Right lung (tissue), 2 donors: ENCODE measurements at regions not wholly inside any gene's neighbourhood (a gene's known extent, or its start where the extent isn't known, plus 50 kb on each side); places are given as distances from the start of the nearest gene placed in this dataset.

ENCODE experiments used
- DNase-seq, 2 donors: peaks; one replicate each; pipeline ENCODE4 v3.0.0-alpha.2; 2013

DNA sequence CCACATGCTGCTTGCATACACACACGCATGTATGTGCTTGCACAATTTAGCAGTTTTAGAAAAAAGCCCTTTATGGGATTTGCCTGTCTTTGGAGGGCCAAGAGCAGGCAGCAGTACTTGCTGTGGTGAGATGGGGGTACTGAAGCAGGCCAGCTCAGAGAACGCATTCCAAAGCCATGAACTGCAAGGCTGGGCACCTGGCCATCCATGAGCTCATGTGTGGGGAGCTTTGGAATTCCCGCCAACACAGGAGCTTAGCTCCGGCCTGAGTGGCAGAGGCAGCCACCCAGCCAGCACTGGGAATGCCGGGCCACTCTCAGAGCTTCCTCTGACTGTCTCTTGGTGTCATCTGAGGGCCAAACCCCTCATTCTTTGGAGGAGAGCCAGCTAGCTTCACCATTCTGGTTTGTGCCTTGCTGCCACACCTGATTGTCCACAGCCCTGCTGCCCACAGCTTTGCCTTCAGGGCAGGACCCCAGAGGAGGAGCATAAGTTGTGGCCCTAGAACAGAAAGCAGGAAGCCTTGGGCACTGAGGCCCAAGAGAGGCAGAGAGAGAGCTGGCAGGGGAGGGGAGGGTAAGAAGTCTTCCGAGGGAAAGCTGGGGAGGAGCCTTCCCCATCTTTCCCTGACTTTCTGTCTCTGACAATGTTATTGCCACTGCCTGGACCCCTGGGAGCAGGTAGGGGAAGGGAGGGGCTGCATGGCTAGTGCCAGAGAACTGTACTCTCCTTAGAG, 92.1 kb upstream of the POU3F1 start:
- DNase-seq = peak; percentile 69 to 76

DNA sequence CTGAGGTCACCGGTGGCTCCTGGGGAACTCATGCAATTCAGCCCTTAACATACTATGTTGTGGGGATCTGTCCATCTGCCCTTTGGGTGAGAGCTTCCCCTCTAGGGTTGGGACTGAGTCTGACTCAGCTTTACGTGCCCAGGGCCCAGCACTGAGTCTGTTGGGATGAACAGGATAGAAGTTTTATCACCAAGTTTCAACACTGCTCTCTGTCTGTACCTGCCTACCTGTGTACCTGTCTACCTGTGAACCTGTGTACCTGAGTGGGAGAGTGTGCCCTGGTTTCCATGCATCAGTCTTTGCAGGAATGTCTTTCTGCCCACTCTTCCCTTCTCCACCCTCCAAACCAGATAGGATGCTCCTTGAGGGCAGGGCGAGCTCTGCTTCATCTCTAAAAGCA, 90.6 kb upstream of the POU3F1 start:
- DNase-seq = no peak

DNA sequence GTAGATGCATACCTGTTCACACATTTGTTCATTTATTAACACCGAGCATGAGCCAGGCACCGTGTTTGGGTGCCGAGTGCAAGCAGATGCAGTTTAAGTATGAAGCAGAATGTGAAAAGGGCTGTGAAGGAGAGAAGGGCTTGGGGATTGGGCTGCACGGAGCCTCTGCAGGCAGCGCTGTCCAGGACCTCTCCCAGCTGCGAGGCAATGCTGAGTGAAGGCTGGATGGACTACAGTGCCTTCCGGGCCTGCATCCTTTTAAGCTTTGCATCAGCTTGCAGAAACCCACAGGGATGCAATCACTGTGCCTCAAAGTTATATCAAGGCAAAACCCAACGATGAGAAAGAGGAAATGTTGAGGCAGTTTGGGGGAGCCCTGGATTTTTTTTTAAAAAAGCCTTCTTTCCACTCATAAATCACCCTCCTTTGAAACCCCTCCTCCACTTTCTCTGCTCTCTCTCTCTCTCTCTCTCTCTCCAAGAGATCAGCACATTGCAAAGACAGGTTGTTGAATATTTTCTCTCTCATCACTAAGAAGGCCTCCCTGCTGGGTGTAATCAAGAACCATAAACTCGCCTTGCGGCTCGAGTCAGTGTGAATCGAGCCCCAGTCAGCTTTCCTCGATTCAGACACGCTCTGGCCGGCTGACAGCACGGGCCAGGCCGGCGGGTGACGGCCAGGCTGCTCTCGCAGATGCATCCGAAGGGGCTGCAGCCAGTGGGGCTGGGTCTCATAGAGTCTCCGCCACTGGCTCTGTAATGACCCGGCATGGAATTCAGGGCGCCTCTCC, 89.2 kb upstream of the POU3F1 start:
- no peak for DNase-seq

DNA sequence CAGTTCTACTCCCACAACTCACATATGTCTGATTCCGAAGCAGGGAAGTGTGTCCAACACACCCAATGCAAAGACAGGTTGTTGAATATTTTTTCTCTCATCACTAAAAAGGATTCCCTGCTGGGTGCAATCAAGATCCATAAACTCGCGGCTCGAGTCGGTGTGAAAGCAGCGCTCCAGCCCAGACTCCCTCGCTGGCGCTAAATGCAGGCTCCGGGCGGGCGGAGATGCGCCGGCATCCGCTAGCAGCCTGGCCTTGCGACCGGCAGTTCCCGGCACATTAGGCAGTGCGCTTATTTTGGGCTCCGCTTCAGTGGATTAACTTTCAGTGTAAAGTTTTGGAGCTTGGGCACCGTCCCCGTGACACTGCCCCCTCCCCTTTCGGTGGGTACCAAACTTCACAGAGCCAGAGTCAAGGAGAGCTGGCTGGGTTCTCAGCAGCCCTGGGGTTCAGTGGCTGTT, 87.7 kb upstream of the POU3F1 start:
- no peak for DNase-seq

DNA sequence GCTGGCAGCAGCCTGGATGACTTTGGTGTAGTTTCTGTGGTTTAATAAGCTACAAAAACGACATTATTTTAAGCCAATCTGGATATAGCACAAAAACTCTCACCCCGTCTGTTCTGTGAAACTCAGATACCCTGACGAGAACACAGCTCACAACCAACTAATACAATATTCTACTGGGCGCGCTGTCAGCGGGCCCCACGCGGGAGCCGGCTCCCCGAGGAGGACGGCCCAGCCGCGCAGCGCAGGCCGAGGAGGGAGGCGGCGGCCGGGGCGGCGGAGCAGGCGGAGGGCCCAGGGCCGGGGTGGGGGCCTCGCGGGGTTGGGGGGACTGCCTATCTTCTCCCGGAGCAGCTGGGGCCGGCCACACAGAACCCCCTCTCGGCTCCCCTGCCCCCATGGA, 87.2 kb upstream of the POU3F1 start:
- DNase-seq = no peak

DNA sequence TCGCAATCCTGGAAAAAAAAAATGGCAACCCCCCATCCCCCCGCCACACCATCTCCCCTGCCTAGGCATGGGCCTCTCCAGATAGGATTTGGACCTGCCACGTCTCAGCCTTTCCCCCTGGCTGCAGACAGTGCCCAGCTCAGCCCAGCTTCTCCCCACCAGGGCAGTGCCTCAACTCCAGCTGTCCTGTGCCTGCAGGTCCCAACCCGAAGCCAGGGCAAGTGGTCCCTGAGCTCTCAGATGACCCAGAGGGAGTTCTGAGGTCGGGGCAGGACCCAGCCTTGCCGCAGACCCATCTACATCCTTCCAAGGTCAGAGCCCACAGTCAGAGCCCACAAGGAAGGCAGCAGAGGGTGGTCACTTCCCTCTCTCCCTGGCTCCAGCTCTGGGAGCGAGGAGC, 86.7 kb upstream of the POU3F1 start:
- no peak for DNase-seq

DNA sequence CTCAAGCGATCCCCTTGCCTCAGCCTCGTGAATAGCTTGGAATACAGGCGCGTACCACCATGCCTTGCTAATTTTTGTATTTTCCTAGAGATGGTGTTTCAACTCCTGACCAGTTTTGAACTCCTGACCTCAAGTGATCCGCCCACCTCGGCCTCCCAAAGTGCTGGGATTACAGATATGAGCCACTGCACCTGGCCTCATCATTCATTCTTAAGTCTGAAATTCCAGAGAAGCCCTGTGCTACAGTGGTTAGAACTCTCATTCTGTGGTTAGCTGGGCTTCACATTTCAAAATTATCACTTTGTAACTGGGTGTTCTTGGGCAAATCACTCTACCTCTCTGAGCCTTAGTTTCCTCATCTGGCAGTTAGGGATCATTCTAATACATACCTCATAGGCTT, 86.1 kb upstream of the POU3F1 start:
- no peak for DNase-seq

DNA sequence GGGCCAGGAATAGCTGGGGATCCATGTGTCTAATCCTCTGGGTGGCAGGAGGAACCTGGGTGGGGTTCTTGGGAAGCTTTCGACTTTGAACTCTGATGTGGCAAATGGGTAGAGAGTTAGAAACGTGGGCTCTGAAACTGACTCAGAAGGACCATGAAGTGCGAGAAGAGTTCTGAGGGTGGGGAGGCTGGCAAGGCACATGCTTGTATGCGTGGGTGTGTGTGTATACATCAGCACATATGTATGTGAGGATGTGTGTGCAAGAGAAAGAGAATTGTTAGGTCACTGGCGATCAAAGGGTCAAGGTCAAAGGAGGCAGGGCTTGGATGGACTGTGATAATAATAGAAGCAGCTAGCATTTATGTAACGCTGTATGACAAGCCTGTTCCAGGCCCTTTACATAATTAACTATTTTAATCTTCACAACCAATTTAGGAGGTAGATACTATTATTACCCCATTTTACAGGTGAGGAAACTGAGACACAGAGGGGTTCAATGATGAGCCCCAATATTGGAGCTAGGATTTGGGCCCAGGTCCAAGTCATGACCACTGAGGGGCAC, 84.5 kb upstream of the POU3F1 start:
- no peak for DNase-seq

DNA sequence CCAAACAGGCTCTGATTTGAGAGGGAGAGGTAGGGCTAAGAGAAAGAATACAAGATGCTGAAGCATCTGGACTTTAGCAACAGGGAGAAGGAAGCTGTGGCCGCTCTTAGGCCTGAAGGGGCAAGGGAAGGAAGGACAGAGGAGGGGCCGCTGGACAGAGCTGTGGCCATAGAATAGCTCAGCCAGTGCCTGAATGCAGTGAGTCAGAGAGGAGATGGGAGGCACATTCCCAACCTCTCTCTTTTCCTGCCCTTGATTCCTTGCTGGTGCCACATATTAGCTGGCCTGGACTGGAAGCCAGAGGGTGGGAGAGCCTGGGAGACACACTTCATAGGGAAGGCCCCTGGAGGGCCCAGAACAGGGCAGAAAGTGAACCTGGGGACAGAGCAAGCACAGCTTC, 83.4 kb upstream of the POU3F1 start:
- DNase-seq = no peak

DNA sequence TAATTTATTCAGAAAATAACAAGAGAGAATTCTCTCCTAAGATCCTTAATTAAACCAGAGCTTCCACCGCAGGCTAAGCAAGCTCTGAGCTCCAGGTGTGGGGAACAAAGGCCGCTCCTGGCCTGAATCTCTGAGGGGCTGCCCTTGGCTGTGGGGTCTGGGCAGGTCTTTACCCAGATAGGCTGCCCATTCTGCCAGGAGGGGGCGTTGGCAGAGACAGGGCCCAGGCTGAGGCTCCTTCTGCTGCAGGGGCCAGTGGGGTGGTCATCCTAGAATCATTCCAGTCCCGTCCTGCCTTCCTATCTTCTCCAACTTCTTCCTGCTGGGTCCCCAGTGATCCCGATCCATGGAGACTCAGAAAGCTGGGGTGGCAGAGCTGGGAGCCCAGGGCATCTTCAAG, 82.9 kb upstream of the POU3F1 start:
- no peak for DNase-seq

DNA sequence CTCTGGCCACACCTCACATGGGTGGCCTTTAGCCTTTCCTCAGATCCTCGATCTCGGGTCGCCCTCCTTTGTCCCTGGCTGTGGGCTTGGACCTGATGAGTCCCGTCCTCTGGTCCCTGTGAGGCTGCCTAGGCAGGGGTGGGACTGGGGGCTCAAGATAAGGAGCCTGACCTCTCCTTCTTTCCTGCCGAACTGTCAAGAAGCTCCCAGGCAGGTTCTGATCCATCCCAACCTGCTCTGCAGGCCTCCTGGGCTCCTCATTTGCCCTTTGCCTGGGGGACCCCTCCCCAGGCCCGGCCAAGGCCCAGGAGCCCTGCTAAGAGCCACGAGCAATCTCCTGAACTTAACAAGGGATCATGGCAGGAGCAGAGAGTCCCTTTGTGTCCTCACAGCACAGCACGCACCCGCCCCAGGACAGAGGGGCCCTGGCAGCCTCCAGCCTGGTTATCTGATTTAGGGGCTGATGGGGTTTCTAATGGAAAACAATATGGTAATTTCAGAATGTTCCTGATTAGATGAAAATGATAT, 82.4 kb upstream of the POU3F1 start:
- DNase-seq = no peak

DNA sequence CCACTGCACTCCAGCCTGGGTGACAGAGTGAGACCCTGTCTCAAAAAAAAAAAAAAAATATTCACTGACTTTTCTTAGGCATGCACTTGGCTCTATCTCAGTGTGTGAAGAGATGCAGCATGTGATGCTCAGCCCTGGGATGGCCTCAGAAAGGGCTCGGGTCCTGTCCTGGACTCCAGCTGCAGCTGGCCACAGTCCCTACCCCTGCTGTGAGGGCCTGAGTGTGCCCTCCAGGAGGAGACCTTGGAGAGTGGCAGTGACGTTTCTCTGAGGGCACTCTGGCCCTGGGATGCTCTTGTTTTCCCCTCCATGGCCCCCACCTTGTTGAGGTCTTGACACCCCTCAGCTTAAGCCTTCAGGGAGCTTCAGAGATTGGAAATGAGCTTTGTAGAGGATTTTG, 81.9 kb upstream of the POU3F1 start:
- DNase-seq = no peak

DNA sequence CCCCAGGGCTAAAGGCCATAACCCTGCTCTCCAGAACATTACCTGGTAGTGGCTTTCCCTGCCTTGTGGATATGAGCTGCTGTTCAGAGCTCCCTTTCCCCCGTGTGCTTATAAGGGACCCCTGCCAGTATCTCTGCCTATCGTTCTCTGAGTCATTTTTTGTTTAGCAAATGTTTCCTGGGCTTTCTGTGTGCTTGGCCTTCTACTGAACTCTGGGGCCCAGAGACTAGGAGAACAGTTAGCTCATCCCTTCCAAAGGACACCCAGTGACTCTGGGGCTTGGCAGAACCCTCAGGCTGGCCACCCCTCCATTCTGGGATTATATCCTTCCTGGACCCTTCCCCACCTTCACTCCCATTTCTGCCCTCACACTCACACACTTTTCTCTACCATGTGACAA, 80.8 kb upstream of the POU3F1 start:
- no peak for DNase-seq

DNA sequence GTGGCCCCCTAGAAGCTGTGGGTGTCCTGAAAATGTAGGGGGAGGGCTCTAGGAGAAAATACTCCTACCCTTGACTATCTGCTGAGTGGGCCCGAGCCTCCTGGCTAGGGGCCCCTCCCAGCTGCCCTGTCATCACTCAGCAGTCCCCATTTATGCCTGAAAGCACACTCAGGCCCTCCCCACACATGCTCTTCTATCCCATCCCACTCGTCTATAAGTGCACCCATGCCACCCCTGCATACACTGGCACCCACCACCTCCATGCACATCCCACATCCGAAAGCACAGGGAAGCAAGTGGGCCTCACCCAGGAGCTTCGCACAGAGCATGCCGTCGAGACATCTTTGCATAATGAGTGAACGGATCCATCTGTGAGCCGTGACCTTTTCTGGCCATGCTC, 80.4 kb upstream of the POU3F1 start:
- no peak for DNase-seq

DNA sequence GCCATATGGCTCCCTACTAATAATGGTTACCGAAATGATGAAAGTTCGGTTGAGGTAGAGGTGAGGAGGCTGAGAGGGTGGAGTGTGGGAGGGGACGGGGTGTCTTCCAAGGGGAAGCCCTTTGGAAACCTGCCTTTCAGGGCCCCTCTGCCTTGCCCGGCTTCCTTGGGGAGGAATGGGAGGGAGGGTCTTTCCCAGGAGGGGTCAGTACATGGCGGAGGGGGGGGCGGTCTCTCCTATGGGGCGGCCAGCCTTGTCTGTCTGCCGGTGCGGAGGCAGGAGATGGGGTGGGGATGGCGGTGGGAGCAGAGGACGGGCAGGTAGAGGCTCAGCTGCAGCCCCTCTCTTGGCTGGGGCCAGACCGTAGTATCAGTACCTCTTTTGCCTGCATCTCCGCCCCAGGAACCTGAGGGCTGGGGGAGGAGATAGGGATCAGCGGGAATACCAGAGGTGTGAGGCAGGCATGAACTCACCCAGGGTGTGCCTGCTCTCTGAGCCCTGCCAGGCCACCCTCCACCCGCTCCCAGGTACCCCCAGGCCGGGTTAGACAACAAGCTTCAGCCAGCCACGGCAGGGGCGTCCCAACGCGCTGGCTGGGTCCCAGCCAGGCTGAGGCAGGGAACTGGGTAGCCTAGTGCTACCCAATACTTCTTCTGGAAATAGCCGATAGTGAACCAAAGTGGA, 79.4 kb upstream of the POU3F1 start:
- no peak for DNase-seq

DNA sequence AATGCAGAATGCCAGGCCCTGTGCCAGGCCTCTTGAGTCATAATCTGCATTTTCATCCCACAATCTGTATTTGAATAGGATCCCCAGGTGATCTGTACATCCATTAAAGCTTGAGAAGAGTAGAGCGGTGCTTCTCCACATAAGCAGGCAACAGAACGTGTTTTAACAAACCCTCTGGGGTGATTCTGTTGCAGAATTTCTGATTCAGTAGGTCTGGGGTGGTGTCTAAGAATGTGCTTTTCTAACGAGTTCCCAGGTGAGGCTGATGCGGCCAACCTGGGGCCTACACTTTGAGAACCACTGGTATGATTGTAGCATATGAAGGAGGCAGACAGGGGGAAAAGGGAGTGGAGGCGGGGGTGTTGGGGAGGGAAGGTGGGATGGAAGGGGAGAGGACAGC, 78.4 kb upstream of the POU3F1 start:
- DNase-seq = no peak

DNA sequence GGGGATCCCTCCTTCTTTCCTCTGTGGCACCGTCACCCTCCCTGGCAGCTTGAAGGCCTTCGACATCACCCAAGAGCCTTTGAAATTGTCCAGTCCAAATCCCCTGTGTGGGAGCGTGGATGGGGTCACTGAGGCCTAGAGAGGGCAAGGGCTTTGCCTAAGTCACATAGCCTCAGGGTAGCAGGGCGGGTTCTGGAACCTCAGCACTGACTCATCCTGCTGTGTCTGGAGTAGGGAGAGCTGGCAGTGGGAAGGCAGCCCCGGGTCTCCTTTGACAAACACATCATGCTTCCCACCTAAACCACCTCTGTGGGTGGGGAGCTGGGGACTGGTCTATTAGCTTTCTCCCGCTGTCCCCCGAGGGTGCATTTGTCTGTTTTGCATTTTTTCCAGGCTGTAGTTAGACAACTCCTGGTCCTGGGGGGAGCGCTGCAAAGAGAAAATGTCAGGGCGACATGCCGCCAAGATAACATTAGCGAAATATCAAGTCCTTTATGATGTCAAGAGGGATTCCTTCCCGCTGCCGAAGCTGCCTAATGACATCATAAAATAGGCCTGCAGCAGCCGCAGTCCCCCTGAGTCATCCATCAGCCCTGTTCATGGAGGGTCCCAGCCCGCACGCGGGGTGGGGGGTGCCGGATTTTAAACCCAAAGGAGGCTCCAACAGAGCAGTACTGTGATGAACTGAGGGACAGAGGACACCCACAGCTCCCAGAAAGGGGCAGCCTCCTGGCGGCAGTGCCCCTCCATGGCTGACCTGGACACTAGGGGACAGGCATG, 77.0 kb upstream of the POU3F1 start:
- DNase-seq = no peak

DNA sequence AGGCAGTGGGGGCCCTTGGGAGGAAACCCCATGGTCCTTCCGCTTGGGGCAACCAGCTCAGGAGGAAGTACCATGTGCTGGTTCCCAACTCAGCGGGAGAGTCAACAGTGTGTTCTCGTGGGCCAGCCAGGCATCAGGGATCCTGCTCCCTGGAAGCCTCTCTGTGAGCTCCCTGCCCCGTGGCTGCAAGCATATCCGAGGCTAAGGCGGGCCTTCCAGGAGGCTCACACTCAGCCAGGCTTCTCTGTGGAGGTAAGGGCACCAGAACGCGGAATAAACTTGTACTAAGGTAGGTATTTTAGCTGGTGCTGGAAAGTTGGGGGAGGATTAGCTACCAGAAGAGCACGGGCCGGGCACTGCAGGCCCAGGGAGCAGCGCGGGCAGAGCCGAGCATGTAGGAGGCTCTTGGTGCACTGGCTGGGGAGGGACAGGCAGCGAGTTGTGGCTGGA, 74.7 kb upstream of the POU3F1 start:
- DNase-seq = no peak

DNA sequence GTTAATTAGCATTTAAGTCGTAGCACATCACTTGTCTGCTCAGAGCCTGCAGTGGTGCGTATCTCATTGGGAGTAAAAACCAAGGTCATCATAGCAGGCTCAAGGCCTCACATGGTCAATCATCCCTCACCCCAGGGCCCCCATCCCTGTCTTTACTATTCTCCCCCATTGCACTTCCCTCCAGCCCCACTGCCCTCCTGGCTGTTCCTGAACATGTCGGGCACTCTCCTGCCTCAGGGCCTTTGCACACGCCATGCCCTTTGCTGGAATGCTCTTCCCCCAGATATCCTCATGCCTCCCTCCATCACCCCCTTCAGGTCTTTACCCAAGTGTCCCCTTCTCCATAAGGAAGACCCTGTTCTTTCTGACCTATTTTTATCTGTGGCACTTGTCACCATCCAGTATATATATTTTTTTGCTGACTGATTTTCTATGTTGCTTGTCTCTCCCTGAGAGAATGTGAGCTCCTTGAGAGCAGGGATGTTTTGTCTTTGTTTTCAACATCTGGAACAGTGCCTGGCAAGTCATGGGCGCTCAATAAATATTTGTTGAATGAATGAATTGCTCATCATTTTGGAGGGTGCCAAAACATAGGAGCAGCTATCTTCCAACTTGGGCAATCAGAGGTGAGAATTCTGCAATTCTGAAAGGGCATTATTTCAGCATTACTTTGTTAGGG, 74.1 kb upstream of the POU3F1 start:
- DNase-seq = no peak

DNA sequence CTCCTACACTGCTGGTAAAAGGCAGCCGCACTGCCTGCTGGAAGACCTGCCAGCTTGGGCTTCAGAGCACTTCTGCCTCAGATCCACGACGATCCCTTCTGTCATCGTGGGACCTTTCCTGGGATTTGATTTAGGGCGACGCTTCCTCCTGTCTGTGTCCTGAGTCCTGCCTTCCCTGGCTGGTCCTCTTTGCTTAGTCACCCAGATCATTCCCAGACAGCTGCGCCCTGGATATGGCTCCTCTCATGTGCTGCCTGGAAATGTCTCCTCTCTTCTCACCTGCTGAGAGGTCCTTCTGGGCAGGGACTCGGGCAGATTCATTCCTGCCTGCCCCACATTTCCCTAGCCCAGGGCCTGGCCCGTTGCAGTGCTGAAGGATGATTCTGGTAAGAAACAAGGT, 72.4 kb upstream of the POU3F1 start:
- no peak for DNase-seq

DNA sequence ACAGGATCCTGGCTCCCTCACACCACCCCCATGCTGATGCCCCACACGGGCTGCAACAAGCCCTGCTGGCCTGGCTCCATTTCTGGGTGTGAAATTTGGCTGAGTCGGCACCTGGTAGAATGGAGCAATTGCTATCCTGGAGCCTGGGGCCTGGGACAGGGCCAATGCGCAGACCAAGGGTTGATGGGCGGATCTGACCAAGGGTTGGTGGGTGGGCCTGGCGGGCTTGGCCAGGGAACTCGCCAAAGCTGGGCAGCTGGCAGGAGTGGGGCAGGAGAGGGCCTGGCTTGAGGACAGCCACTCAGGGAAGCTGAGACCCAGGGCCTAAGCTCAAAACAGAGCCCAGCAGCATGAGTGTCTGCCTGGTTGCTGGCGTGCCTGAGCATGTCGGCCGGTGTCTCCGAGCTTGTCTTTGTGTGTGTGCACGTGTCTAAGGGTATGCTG, 70.9 kb upstream of the POU3F1 start:
- DNase-seq = no peak
